HPDE6-E6E7 (cell line): ENCODE measurements at regions not wholly inside any gene's neighbourhood (a gene's known extent, or its start where the extent isn't known, plus 50 kb on each side); places are given as distances from the start of the nearest gene placed in this dataset.

Experiments used
- DNase-seq: peaks from one replicate; pipeline ENCODE4 v3.0.0; 2011; ENCODE audit warnings: missing footprints; ENCODE audit errors: extremely low spot score

DNA sequence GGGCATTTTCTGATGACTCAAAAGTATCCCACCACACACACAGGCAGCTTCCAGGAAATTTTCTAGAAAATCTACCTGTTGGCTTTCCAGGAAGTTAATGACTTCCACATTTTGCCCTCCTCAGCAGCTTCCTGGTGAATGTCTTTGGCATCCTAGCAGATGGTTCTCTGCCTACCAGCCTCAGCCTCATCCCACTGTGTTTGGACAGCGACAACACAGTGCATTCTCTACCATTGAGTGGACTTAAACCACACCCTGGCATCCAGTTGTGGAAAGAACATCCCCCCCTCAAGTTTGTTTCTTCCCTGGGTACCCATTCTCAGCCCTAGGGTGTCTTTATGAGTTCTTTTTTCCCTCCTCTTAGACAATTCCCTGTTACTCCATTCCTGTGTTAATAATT is 50.8 kb upstream of the GADL1 start:
- no peak for DNase-seq

DNA sequence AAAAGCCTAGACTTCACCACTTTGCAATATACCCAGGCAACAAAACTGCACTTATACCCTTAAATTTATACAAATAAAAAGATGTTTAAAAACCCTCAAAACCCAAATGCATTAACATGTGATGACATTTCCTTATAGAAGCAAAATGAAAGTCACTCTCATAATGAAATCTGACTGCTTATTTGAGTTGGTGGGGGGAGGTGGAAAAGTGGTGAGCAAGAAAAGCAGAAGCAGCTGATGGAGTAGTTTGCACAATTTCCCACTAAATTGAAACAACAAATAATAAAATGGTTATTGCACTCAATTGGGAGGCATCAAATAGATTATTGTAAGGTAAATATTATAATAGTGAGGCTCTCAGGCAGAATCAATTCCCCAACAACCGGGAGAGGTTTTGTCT is 54.0 kb upstream of the GADL1 start:
- DNase-seq = no peak

DNA sequence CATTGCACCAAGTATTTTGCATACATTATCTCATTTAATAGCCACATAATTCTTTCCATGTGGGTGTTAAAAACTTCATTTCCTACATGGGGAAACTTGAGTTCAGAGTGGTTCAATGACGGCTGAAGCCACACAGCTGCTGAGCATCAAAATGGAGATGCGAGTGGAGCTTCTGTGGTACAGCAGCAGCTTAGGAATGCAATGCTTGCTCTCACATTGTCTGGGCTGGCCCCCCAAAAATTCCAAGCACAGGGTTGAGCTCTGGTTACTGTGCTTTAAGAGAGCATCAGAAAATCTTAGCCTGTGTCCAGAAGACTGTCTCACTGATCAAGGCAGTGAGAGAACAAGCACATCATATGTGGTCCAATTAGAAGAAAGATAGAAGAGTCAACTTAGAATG is 57.4 kb upstream of the GADL1 start:
- no peak for DNase-seq

DNA sequence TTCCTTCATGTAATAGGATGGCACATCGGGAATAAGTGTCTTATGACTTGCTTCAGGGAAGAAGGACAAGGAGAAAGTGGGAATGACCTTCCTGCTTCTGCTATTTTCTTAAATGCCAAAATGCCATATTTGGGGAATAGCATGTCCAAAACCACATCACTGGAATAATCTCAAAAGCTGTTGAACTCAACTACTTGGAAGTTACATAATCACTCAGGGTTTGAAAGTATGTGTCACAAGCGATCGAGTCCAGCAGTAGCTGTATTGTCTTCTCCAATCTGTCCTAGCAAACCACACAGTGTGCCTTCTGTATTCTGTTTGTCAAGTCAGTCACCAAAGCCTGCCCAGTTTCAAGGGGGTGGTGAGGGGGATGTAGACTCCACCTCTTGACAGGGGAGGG is 58.3 kb upstream of the GADL1 start:
- DNase-seq = no peak

DNA sequence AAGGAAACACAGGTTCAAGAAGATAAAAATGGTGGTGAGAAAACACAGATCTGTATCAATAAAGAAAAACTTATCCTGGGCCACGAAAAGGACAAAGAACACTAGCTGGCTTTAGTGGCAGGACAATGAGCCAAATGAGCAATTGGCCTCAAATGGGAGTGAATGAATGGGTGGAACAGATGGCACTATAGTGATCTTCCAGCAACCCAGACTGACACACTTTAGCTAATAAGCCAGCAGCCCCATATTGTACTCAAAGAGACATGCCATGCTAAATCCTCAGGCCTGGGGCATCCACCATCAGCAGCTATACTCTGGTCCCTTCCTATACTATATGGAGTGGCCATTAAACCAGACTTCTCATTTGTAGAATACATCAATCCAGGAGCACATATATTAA is 60.0 kb upstream of the GADL1 start:
- no peak for DNase-seq

DNA sequence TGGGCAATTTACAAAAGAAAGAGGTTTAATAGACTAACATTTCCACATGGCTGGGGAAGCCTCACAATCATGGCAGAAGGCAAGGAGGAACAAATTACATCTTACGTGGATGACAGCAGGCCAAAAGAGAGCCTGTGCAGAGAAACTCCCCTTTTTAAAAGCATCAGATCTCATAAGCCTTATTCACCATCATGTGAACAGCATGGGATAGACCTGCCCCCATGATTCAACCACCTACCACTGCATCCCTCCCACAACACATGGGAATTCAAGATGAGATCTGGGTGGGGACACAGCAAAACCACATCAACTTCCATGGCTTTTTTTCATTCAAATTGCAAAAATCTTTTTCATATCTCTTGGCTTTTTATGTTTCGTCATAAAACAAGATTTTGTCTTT is 67.6 kb upstream of the GADL1 start:
- DNase-seq = no peak

DNA sequence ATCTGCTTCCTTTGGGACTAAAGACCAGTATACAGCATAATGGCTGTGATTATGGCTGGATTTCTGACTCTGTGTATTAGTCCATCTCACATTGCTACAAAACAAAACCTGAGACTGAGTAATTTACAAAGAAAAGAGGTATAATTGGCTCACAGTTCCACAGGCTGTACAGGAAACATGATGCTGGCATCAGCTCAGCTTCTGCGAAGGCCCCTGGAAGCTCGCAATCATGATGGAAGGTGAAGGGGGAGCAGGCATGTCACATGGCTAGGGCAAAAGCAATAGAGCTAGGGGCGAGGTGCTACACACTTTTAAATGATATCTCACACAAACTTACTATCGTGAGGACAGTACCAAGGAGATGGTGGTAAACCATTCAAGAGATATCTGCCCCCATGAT is 68.0 kb upstream of the GADL1 start:
- no peak for DNase-seq

DNA sequence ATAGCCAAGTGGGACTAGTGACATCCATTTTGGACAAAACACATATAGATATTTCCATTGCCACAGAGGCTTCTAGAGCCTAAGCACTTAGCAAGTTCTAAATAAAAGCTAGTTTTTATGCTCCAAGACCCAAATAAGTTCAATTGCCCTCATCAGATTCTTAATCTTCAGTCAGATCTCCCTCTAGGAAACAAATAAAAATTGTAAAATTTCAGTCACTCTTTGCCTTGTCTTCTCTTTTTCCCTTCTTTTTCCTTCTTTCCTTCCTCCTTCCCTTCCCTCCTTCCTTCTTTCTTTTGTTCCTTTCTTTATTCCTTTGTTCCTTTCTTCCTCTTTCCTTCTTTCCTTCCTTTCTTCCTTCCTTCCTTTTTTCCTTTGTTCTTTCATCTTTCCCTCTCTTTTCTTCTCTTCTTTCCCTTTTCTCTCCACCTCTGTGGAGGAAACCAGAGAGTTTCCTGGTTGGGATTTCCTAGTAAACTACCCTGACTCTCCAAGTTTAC is 68.8 kb upstream of the GADL1 start:
- no peak for DNase-seq

DNA sequence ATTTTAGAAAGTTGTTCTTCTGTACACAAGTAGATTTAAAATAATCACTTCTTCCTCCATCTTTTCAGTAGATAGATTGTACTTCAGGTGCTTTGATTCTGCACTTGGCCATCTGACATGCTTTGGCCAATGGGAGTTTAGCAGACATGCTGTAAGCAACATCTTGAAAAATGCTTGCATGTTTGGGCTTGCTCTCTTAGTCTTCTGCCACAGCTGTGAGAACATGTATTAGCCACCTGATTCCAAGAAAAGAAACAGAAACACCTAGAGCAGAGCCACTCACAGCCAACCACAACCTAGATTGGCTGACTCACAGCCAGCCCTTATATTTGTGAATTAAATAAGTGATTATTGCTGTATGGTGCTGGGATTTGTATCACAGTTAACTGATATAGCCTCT is 70.2 kb upstream of the GADL1 start:
- peak; percentile 13 for DNase-seq

DNA sequence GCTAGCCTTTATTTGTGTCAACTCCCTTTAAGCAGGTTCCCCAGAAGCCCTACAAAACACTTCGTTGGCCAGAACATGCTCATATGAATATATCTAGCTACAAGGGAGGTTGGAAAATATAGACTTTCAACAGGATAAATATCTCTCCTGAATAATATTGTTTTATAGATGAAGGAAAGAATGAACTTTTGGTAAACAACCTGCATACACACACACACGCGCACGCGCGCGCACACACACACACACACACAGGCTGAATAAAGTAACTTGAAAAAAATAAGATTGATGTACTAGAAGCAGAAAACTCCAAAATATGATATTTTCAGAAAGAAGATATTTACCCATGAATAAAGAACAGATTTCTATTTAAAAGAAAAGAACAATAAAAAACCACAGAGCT is 72.4 kb upstream of the GADL1 start:
- DNase-seq = no peak

DNA sequence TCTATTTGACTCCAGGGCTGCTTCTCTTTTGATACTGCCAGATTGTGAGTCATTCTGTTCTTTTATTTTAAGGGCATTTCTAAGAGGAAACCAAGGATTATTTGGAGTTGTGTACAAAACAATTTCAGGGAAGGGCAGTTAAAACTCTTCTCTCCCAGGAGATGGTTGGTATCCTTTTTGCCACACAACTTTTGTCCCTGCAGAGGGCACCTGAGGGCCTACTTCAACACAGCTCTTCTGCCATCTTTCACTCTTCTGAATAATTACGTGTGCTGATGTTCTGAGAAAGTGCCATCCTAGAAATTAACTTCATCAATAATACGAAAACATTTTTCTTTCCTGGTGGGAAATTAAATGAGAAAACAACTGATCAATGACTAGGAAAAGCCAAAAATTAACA is 75.7 kb upstream of the GADL1 start:
- peak; percentile 1 for DNase-seq

DNA sequence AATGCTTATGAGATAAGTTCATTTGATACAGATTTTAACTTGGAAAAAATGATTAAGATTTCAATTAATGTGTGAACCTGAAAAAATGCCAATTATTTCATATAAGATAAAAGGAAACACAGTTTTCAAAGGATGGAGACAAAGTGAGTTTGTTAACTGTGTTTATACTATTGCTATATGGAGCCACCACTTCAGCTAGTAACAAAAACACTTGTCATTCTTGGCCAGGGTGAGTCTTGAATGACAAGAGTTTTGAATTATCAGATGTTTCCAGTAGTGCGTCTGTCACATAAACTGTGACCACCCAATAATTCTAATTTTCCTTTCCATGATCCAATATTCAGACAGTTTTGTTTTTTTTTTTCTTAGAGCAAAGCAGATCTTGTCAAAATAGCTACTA is 78.0 kb upstream of the GADL1 start:
- DNase-seq = no peak

DNA sequence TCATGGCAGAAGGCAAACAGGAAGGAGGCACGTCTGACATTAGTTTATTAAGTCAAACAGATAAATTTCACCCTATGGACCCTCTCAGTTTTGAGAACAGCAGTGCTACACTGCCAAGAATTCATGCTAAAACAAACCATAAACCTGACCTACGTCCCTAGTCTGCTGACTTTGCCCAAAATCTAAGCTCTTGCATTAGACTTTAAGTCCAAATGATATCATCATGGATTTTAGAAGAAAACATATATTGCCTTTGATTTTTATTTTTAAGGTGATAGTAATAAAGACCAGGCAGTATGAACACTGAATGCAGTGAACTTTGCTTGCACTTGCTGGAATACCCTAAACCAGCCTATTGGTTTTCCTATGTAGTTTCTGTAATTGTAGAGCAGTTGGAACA is 79.6 kb upstream of the GADL1 start:
- DNase-seq = no peak

DNA sequence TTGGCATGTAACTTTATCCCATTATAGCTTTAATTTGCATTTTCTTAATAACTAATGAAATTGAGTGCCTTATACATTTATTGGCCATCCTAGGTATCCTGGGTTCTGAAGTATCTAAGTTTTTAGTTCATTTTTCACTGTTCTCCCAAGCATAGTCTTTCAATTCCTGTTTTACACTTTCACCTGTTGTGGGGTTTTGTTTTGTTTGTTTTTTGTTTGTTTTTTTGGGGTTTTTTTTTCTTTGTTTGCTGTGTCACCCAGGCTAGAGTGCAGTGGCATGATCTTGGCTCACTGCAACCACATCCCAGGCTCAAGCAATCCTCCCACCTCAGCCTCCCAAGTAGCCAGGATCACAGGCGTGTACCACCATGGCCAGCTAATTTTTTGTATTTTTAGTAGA is 83.1 kb upstream of the GADL1 start:
- no peak for DNase-seq

DNA sequence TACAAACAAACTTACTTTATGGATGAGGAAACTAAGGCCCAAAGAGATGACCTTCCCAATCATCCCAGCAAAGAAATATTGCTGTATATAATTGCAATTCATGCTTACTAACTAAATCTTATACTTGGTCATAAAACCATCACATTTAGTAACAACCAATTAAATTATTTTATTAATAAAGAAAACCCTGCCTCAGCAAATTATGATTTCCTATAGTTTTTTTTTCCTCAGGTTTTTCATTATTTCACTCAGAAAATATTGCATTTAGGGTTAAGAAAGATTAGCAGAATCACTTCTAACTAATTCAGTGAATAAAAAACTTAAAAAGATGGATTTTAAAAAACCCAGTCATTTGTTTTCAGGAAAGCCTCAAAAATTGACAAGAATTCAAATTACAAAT is 86.5 kb upstream of the GADL1 start:
- no peak for DNase-seq

DNA sequence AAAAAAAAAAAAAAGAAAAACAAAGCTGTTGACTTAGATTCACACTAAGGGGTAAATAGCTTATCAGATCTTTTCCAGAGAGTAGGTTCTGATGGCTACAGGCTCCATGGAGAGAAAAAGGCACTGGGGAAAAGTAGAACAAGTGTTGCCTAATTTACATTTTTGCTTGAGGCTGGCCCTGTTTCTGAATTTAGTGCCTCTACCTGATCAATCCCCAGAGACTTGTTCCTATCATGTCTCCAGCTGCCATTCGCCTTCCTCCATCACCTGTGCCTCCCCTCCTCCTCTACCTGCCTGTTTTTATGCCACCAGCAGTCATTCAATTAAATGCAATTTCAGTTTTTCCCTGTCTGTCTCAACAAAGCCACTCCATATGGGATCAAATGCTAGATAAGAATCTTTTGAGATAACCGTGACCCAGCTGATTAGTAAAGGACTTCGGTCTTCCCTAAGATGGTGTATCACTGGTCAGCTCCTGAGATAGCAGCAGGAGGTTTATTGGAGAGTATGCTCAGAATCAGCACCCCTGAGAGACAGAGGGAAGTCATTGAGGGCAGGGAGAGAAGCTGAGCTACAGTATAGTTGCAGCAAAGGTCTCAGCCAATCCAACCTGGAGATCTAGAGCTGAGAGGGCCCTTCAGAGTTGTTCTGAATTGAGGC is 88.1 kb upstream of the GADL1 start:
- DNase-seq = no peak

DNA sequence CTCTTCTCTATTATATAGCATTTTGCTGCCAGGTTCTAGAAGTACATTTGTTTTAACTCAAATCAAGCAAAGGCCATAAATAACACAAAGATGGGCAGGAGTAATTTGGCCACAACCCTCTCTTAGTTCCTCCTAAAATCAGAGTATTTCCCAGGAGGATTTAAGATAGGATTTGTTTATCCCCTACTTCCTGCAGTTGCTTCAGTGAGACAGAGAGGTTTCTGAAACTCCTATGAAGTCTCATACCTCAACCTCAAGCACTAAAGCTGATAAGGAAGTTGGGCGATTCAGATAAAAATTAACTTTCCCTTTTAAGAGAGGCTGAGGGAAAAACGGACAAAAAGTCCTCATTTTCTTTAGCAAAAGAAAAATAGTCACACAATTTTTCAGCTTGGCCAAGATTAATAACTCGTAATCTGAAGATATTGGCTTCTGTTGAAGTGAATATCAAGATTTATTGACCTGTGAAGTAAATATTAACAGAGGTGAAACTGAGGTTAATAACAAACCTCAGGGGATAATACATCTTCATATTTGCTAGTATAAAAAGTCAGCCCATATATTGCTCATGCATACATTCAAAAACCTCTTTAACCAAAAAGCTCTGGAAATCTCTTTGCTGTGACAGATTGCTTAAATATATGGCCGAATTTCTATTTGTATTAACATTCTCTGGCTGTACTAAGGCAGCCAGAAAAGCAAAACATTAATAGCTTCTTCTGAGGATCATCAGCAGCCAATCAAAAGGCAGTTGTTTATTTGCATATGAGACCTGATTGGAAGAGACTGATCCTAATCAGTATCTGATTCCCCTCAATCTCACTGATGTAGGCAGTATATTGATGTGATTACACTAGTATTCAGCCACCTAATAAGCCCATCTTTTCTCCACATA is 90.6 kb upstream of the GADL1 start:
- DNase-seq = no peak

DNA sequence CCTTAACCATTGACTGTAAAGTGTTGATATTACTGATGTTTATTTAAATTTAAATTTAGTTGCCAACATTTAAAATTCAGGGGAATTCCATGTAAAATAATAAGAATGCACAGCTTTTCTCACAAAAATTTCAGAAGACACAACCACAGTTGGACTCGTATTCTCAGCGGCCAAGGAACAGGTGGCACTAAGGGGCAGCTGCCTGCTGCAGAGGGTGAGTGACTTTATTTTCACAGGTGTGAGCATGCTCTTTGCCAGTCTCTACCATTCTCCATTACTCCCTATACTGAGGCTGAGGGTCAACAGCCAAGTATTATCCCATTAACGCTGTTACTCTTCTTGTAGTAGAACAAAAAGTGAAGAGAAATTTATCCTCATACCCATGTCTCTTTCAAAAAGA is 92.1 kb upstream of the GADL1 start:
- no peak for DNase-seq

DNA sequence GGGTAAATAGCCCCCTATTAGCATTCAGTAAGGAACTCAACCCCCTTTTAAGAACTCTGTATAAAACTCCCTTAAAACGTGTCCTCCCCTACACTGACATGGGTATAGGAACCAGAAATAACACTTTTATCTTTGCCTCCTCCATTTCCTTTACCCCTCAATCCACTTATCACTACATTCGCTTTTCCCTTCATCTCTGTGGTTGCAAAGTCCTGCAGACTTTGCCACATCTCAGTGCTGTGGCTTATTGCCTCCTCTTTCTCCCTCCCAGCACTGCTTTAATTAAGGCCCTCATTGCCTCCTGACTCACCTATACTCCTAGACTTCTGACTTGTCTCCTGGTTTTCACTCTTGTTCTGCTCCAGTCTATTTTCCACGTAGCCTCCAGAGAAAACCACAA is 94.3 kb upstream of the GADL1 start:
- DNase-seq = no peak

DNA sequence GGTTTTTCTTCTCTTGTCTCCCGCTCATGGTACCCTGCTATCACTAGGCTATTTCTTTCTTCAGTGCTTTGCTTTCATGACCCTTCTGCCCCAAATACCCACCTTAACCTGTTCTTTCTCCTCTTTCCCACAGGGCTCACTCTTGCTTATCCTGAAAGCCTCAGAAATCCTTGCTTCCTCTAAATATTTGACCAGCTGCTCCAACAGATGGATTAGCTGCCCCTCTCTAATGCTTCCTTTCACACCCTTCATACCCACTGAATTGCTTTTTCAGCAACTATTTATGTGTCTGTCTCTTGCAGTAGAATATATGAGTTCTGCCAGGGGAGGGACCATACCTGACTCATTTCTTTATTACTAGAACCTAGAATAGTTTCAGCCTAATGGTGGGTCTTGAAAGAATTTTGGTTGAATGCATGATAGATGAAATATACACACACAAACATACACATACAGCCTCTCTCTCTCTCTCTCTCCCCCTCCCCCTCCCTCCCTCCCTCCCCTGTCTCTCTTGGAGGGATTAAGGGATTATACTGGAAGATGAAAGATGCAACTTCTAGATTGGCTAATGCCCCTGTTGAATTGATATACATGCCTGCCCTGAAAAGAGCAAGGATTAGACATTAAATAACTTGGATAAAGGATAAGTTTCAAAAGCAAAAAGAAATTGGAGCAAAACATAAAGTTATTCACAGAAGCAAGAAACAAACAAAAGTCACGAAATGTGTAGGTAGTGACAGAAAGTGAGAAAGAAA is 95.0 kb upstream of the GADL1 start:
- DNase-seq = no peak

DNA sequence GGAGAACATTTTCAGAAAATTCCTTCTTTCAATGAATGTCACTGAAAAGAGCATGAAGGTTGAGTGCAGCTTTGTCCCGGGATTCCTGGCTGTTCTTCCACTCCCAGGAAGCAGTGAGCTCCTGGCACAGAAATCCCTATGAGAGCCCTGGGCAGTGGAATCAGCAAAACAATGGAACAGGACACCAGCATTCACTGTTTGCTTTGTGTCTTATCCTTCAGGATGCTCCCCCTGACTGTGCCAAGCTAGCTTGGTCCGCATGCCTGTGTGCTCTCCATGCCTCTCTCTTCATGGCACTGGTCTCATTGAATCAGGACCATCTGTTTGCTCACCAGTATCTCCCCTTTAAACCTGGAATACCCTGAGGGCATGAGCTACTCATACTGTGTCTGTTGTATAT is 102.0 kb upstream of the GADL1 start:
- DNase-seq = no peak

DNA sequence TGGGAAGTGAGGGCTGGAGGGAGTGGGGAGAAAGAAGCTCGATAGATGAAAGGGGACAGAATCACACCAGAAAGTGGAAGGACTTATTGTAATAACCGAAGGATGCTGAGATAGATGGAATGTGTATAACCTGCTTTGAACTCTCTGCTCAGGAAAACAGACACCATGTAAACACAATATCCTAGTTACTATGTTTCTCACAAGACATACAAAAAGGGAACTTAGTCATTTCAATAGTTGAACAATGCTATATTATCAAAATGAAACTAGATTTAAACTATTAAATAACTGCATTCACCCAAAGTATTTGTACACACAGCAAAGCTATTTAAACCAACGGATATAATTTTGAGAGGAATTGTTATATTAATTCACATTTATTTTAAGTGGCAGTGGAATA is 108.3 kb upstream of the GADL1 start:
- DNase-seq = no peak
